ENCODE measurements at regions not wholly inside any gene's neighbourhood (a gene's known extent, or its start where the extent isn't known, plus 50 kb on each side); places are given as distances from the start of the nearest gene placed in this dataset.

DNA sequence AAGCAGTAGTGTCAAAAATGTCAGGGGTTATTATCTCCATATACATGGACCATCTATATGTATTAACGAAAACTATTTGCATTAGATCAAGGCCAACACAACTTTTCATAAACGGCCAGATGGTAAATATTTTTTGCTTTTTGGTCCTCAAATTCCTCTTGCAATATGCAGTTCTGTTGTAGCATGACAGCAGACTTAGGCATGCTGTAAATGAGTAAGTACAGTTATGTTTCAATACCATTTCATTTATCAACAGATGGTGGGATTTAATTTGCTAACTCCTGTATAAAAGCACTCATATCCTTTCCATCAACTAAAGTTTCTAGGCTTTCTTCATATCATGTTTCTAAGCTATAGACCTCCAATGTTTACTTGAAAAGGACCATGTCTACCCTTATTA, 208.1 kb downstream of the ANKRD50 start:
- no peak overlapping the region for H3K9ac ChIP-seq (ENCODE audit: low read length)
- no peaks in the 10 kb centered on the region for H3K4me1 ChIP-seq (ENCODE audit: insufficient read depth, low read length, severe bottlenecking)
- no peaks in the 10 kb centered on the region for H3K36me3 ChIP-seq (ENCODE audit: insufficient read depth, low read length)
- no peaks in the 10 kb centered on the region for H4K20me1 ChIP-seq (ENCODE audit: insufficient read depth, low read length)
- no peaks in the 10 kb centered on the region for H3F3A ChIP-seq (ENCODE audit: insufficient read depth, low read length)
- no peaks in the 10 kb centered on the region for H3K9me2 ChIP-seq (ENCODE audit: low read depth, low read length)
- H3K4me3 ChIP-seq (ENCODE audit: low read depth, low read length, poor library complexity, severe bottlenecking) = no peak overlapping the region
- no peaks in the 10 kb centered on the region for H3K9me3 ChIP-seq (ENCODE audit: low read length)
- H3K4me2 ChIP-seq (ENCODE audit: low read length) = no peak overlapping the region
- no peaks in the 10 kb centered on the region for H3K79me2 ChIP-seq (ENCODE audit: insufficient read depth, low read length)
- no peak overlapping the region for H2AFZ ChIP-seq (ENCODE audit: low read length)
- TF ChIP-seq, protein P1, sequence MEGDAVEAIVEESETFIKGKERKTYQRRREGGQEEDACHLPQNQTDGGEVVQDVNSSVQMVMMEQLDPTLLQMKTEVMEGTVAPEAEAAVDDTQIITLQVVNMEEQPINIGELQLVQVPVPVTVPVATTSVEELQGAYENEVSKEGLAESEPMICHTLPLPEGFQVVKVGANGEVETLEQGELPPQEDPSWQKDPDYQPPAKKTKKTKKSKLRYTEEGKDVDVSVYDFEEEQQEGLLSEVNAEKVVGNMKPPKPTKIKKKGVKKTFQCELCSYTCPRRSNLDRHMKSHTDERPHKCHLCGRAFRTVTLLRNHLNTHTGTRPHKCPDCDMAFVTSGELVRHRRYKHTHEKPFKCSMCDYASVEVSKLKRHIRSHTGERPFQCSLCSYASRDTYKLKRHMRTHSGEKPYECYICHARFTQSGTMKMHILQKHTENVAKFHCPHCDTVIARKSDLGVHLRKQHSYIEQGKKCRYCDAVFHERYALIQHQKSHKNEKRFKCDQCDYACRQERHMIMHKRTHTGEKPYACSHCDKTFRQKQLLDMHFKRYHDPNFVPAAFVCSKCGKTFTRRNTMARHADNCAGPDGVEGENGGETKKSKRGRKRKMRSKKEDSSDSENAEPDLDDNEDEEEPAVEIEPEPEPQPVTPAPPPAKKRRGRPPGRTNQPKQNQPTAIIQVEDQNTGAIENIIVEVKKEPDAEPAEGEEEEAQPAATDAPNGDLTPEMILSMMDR (IDR thresholded peaks at IDR 0.05; ENCODE audit: low read length) = no peak
- TF ChIP-seq EZH2 (IDR thresholded peaks at IDR 0.05; ENCODE audit: borderline replicate concordance, low read length) = no peak
- no peaks in the 10 kb centered on the region for H3K27me3 ChIP-seq (ENCODE audit: insufficient read depth, low read length)
- no peak overlapping the region for H3K27ac ChIP-seq (ENCODE audit: low read depth, low read length, poor library complexity, severe bottlenecking)

DNA sequence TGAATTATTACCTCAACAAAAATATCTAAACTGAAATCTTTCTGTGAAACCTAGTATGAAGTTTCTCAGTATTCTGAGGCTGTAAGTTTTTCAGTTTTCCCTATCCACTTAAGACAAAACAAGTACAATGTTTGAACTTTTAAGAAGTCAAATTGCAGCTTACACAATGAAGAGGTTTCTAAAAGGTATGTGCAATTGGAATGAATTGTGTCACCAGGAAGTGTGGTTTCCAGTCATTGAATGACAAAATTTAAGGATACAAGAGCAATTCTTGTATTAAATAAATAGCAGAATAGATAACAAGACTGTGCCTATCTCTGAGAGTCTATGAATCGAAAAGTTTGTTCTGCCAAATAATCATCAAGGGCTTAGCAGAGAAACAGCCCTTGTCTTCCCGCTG, 207.3 kb downstream of the ANKRD50 start:
- TF ChIP-seq EZH2 (IDR thresholded peaks at IDR 0.05; ENCODE audit: borderline replicate concordance, low read length) = no peak
- TF ChIP-seq, protein P1 (IDR thresholded peaks at IDR 0.05; ENCODE audit: low read length) = no peak
- H3K9me3 ChIP-seq (ENCODE audit: low read length) = no peaks in the 10 kb centered on the region
- H3K36me3 ChIP-seq (ENCODE audit: insufficient read depth, low read length) = no peaks in the 10 kb centered on the region
- H3K4me1 ChIP-seq (ENCODE audit: insufficient read depth, low read length, severe bottlenecking) = no peaks in the 10 kb centered on the region
- no peak overlapping the region for H3K4me3 ChIP-seq (ENCODE audit: low read depth, low read length, poor library complexity, severe bottlenecking)
- H3K9me2 ChIP-seq (ENCODE audit: low read depth, low read length) = no peaks in the 10 kb centered on the region
- no peak overlapping the region for H3K9ac ChIP-seq (ENCODE audit: low read length)
- no peaks in the 10 kb centered on the region for H3K79me2 ChIP-seq (ENCODE audit: insufficient read depth, low read length)
- H3K4me2 ChIP-seq (ENCODE audit: low read length) = no peak overlapping the region
- H3K27me3 ChIP-seq (ENCODE audit: insufficient read depth, low read length) = no peaks in the 10 kb centered on the region
- no peak overlapping the region for H2AFZ ChIP-seq (ENCODE audit: low read length)
- H3K27ac ChIP-seq (ENCODE audit: low read depth, low read length, poor library complexity, severe bottlenecking) = no peak overlapping the region
- H4K20me1 ChIP-seq (ENCODE audit: insufficient read depth, low read length) = no peaks in the 10 kb centered on the region
- no peaks in the 10 kb centered on the region for H3F3A ChIP-seq (ENCODE audit: insufficient read depth, low read length)

DNA sequence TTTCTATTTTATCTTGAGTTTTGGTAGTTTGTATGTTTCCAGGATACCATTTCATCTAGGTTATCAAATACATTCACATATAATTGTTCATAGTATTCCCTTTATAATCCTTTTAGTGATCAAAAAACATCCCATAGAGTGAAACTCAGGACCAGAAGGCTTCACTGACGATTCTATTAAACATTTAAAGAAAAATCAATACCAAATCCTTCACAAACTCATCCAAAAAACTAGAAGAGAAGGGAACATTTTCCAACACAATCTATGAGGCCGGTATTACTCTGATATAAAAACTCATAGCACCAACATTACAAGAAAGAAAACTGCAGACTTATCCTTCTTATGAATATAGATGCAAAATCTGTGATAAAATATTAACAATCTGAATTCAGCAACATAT, 203.4 kb downstream of the ANKRD50 start:
- no peaks in the 10 kb centered on the region for H3F3A ChIP-seq (ENCODE audit: insufficient read depth, low read length)
- H3K79me2 ChIP-seq (ENCODE audit: insufficient read depth, low read length) = no peaks in the 10 kb centered on the region
- H3K9ac ChIP-seq (ENCODE audit: low read length) = no peak overlapping the region
- no peaks in the 10 kb centered on the region for H4K20me1 ChIP-seq (ENCODE audit: insufficient read depth, low read length)
- H3K4me1 ChIP-seq (ENCODE audit: insufficient read depth, low read length, severe bottlenecking) = no peaks in the 10 kb centered on the region
- H3K4me2 ChIP-seq (ENCODE audit: low read length) = no peak overlapping the region
- TF ChIP-seq, protein P1 (IDR thresholded peaks at IDR 0.05; ENCODE audit: low read length) = no peak
- TF ChIP-seq EZH2 (IDR thresholded peaks at IDR 0.05; ENCODE audit: borderline replicate concordance, low read length) = no peak
- no peaks in the 10 kb centered on the region for H3K36me3 ChIP-seq (ENCODE audit: insufficient read depth, low read length)
- no peak overlapping the region for H3K27ac ChIP-seq (ENCODE audit: low read depth, low read length, poor library complexity, severe bottlenecking)
- no peaks in the 10 kb centered on the region for H3K9me2 ChIP-seq (ENCODE audit: low read depth, low read length)
- no peaks in the 10 kb centered on the region for H3K27me3 ChIP-seq (ENCODE audit: insufficient read depth, low read length)
- no peak overlapping the region for H3K4me3 ChIP-seq (ENCODE audit: low read depth, low read length, poor library complexity, severe bottlenecking)
- H2AFZ ChIP-seq (ENCODE audit: low read length) = no peak overlapping the region
- no peaks in the 10 kb centered on the region for H3K9me3 ChIP-seq (ENCODE audit: low read length)
